ENCODE measurements at regions not wholly inside any gene's neighbourhood (a gene's known extent, or its start where the extent isn't known, plus 50 kb on each side); places are given as distances from the start of the nearest gene placed in this dataset.

- DNase-seq (ENCODE audit: low spot score) (no peak), ATAC-seq (ENCODE audit: low FRiP score) (no peak)
- no peak for TF ChIP-seq CTCF (IDR thresholded peaks at IDR 0.05)
Observed at GRCh38 chr4:11106759-11107158, 321.9 kb downstream of the HS3ST1 start.

DNA sequence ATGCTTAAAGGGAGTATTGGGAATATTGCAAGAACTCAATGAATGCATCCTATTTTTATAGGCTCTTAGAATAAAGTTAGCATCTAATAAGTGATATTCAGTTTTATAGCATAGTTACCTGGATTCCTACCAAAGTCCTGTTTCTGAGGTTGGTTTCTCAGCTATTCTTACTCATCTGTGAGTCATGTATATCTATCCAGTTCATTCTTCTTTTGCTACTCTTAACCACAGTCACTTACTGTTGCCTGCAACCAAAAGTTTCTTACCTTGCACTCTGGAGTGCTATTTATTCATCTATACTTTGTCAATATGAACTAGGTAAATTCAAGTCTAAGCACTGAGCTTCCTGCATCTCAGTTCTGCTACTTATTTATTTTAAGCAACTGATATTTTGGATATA is 322.5 kb downstream of the HS3ST1 start:
- no peak for ATAC-seq (ENCODE audit: low FRiP score)
- DNase-seq (ENCODE audit: low spot score): no peak
- TF ChIP-seq CTCF (IDR thresholded peaks at IDR 0.05): no peak

DNA sequence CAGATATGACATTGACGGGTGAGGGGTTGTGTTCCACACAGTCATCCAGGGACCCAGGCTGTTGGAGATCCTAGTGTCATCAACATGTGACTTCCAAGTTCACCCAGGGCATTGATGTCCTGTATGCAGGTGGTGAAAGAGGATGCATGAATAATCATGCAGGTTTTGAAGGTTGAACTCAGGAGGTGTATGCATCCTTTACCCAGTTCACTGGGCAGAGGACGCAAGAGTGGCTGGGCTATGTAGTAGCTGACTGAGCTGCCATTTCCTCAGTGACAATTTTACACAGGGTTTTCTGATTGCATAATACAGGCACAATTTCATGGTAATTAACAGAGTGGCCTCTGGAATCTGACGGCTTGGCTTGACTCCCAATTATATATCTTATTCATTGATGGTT is 323.0 kb downstream of the HS3ST1 start:
- no peak for DNase-seq (ENCODE audit: low spot score)
- ATAC-seq (ENCODE audit: low FRiP score): no peak
- no peak for TF ChIP-seq CTCF (IDR thresholded peaks at IDR 0.05)

DNA sequence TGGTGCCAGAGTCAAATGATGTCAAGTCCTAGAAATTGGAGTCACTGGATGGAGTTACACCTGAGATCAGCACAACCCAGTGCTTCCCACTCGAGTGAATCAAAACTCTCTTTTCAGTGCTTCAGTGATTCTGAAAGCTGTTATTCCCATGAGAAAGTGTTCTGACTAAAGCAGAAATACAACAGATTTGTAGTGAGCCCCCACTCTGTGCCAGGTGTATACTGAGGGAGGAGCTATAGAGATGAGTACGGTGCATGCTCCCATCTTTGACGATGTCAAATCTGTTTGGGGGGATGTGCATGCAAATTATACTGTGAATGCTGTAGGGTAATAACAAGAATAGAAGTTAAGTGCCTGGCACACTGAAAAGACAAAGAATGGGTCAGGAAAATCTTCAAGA is 330.2 kb downstream of the HS3ST1 start:
- DNase-seq (ENCODE audit: low spot score) (no peak), ATAC-seq (ENCODE audit: low FRiP score) (no peak)
- TF ChIP-seq CTCF (IDR thresholded peaks at IDR 0.05): no peak

GRCh38 chr4:11097725-11098124 is 331.0 kb downstream of the HS3ST1 start:
- TF ChIP-seq CTCF (IDR thresholded peaks at IDR 0.05): no peak
- ATAC-seq (ENCODE audit: low FRiP score) (no peak), DNase-seq (ENCODE audit: low spot score) (no peak)

DNA sequence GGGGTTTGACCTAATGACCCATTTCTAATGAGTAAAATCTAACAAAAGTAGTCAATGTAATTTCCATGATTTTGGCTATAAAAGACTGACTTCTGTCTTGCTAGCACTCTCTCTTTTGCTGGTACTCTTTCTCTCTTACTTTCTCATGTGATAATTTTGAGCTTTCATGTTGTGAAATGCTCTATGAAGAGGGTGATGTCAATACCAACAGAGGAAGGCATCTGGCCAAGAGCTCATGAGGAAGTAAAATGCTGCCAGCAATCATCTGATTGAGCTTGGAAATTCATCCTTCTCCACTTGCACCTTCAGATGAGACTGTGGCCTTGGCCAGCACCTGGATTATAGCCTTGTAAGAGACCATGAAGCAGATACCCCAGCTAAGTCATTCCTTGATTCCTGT is 347.7 kb downstream of the HS3ST1 start:
- TF ChIP-seq CTCF (IDR thresholded peaks at IDR 0.05): no peak
- ATAC-seq (ENCODE audit: low FRiP score): no peak
- DNase-seq (ENCODE audit: low spot score): no peak

- no peak for TF ChIP-seq CTCF (IDR thresholded peaks at IDR 0.05)
- no peak for ATAC-seq (ENCODE audit: low FRiP score)
- no peak for DNase-seq (ENCODE audit: low spot score)
Observed at GRCh38 chr4:11079171-11079570, 349.5 kb downstream of the HS3ST1 start.
